Esophagus muscularis mucosa (tissue), 4 donors: ENCODE measurements at regions not wholly inside any gene's neighbourhood (a gene's known extent, or its start where the extent isn't known, plus 50 kb on each side); places are given as distances from the start of the nearest gene placed in this dataset.

ENCODE experiments used
- EP300 ChIP-seq: sonication (generic); formaldehyde crosslinking; IDR thresholded peaks from one replicate; pipeline ENCODE4 v1.6.1; 2017; ENCODE audit warnings: antibody characterized with exemption
- POLR2A ChIP-seq: fragments of 450-650 bp; IDR thresholded peaks from one replicate; pipeline ENCODE4 v1.6.1; 2017; ENCODE audit warnings: antibody characterized with exemption, moderate library complexity, mild to moderate bottlenecking, low read depth
- TF ChIP-seq, protein P1 (sequence below), 3 experiments: fragments of 200-600 bp in 2 of 3; fragments of 450-650 bp in 1 of 3; sonication (generic) in 2 of 3; IDR thresholded peaks; one replicate each; pipeline ENCODE4 v1.5.1; 2017 to 2019; ENCODE audit warnings: antibody characterized with exemption in 3 of 3, mild to moderate bottlenecking in 2 of 3, moderate library complexity in 1 of 3

DNA sequence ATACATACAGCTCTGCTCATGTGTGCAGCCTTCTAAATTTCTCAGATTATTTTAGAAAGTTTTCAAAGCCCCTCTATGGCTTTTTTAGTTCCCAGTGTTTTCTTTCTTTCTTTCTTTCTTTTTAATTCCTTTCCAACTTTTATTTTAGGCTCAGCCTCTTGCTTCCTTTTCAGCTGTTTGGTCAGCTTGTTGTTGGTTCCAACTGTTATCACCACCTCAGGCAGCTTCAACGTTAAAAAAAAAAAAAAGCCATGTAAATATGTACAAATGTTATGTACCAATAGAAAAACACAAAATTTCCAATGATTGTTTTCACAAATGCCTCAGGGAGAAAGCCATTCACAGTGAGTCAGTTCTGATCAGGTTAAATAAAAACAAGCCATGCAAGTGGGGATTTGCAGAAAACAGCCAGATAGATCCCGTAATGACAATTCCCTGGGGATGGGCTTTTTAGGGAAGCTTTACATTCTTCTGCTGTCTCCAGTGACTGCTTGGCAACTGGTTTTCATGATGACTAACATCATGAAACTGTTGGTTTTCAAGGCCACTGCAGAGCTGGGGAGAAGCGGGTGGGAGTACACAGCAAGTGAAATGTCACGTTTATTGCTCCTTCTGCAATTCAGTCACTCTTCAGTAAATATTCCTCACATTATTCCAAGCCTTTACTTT, 908.4 kb downstream of the EPHA3 start:
- TF ChIP-seq, protein P1, sequence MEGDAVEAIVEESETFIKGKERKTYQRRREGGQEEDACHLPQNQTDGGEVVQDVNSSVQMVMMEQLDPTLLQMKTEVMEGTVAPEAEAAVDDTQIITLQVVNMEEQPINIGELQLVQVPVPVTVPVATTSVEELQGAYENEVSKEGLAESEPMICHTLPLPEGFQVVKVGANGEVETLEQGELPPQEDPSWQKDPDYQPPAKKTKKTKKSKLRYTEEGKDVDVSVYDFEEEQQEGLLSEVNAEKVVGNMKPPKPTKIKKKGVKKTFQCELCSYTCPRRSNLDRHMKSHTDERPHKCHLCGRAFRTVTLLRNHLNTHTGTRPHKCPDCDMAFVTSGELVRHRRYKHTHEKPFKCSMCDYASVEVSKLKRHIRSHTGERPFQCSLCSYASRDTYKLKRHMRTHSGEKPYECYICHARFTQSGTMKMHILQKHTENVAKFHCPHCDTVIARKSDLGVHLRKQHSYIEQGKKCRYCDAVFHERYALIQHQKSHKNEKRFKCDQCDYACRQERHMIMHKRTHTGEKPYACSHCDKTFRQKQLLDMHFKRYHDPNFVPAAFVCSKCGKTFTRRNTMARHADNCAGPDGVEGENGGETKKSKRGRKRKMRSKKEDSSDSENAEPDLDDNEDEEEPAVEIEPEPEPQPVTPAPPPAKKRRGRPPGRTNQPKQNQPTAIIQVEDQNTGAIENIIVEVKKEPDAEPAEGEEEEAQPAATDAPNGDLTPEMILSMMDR (IDR thresholded peaks at IDR 0.05), result no peak
- TF ChIP-seq POLR2A, result no peak
- no peak for TF ChIP-seq EP300
